SK-N-SH treated with all-trans-retinoic acid at 6 μM for 48 hours (cell line): ENCODE measurements at regions not wholly inside any gene's neighbourhood (a gene's known extent, or its start where the extent isn't known, plus 50 kb on each side); places are given as distances from the start of the nearest gene placed in this dataset.

ENCODE experiments used
- ATAC-seq: fragments of 200-7000 bp; cut with Tn5 transposase; 3 replicates; pipeline ENCODE4 v1.9.1; 2020; ENCODE audit warnings: mild to moderate bottlenecking, moderate library complexity
- ARNTL ChIP-seq: fragments of 450-650 bp; formaldehyde crosslinking; IDR thresholded peaks from 2 replicates; pipeline ENCODE4 v1.5.0; 2020; ENCODE audit warnings: low read depth, mild to moderate bottlenecking, moderate library complexity, borderline replicate concordance
- BACH2 ChIP-seq: fragments of 250-450 bp; sonication (Bioruptor Pico); IDR thresholded peaks from 2 replicates; pipeline ENCODE4 v1.9.0; 2021; ENCODE audit warnings: mild to moderate bottlenecking, borderline replicate concordance
- CREB5 ChIP-seq: fragments of 250-450 bp; sonication (Bioruptor Pico); IDR thresholded peaks from 2 replicates; pipeline ENCODE4 v1.5.1; 2020; ENCODE audit warnings: low read depth, mild to moderate bottlenecking, moderate library complexity
- CSDC2 ChIP-seq: fragments of 250-450 bp; sonication (Bioruptor Pico); IDR thresholded peaks from 2 replicates; pipeline ENCODE4 v1.5.0; 2020; ENCODE audit warnings: mild to moderate bottlenecking, moderate library complexity
- CSRNP3 ChIP-seq: fragments of 250-450 bp; sonication (Bioruptor Pico); IDR thresholded peaks from 2 replicates; pipeline ENCODE4 v1.5.1; 2021; ENCODE audit warnings: mild to moderate bottlenecking, moderate library complexity
- ESRRG ChIP-seq: fragments of 250-450 bp; sonication (Bioruptor Pico); IDR thresholded peaks from 2 replicates; pipeline ENCODE4 v1.6.1; 2021; ENCODE audit warnings: mild to moderate bottlenecking
- GLIS3 ChIP-seq: fragments of 250-450 bp; sonication (Bioruptor Pico); IDR thresholded peaks from 2 replicates; pipeline ENCODE4 v1.5.0; 2020; ENCODE audit warnings: mild to moderate bottlenecking, moderate library complexity
- ISL1 ChIP-seq: fragments of 250-450 bp; sonication (Bioruptor Pico); IDR thresholded peaks from 2 replicates; pipeline ENCODE4 v2.1.2; 2022; ENCODE audit warnings: mild to moderate bottlenecking, moderate library complexity
- OSR1 ChIP-seq: fragments of 250-450 bp; sonication (Bioruptor Pico); IDR thresholded peaks from 2 replicates; pipeline ENCODE4 v1.8.0; 2022; ENCODE audit warnings: moderate library complexity, mild to moderate bottlenecking, inconsistent platforms
- PATZ1 ChIP-seq: fragments of 250-450 bp; sonication (Bioruptor Pico); IDR thresholded peaks from 2 replicates; pipeline ENCODE4 v1.8.0; 2020; ENCODE audit warnings: mild to moderate bottlenecking, moderate library complexity, borderline replicate concordance
- POU6F1 ChIP-seq: fragments of 250-450 bp; sonication (Bioruptor Pico); IDR thresholded peaks from 2 replicates; pipeline ENCODE4 v1.8.0; 2021; ENCODE audit warnings: low read depth, mild to moderate bottlenecking, moderate library complexity, borderline replicate concordance
- PPARA ChIP-seq: fragments of 250-450 bp; sonication (Bioruptor Pico); IDR thresholded peaks from 2 replicates; pipeline ENCODE4 v1.5.0; 2020; ENCODE audit warnings: mild to moderate bottlenecking, borderline replicate concordance
- RARB ChIP-seq: fragments of 250-450 bp; sonication (Bioruptor Pico); IDR thresholded peaks from 2 replicates; pipeline ENCODE4 v1.8.0; 2021; ENCODE audit warnings: mild to moderate bottlenecking, moderate library complexity
- SNAI2 ChIP-seq: fragments of 250-450 bp; sonication (Bioruptor Pico); IDR thresholded peaks from 2 replicates; pipeline ENCODE4 v1.5.0; 2020; ENCODE audit warnings: mild to moderate bottlenecking, moderate library complexity
- TCF4 ChIP-seq: fragments of 250-450 bp; sonication (Bioruptor Pico); IDR thresholded peaks from 2 replicates; pipeline ENCODE4 v1.8.0; 2021; ENCODE audit warnings: mild to moderate bottlenecking, moderate library complexity, borderline replicate concordance
- TOX ChIP-seq: fragments of 250-450 bp; sonication (Bioruptor Pico); IDR thresholded peaks from 2 replicates; pipeline ENCODE4 v1.8.0; 2021; ENCODE audit warnings: mild to moderate bottlenecking, moderate library complexity, borderline replicate concordance
- TSHZ2 ChIP-seq: fragments of 250-450 bp; sonication (Bioruptor Pico); IDR thresholded peaks from 2 replicates; pipeline ENCODE4 v1.5.0; 2020; ENCODE audit warnings: mild to moderate bottlenecking, moderate library complexity
- ZC3H10 ChIP-seq: fragments of 250-450 bp; sonication (Bioruptor Pico); IDR thresholded peaks from 2 replicates; pipeline ENCODE4 v1.5.1; 2021; ENCODE audit warnings: mild to moderate bottlenecking, moderate library complexity
- ZFP3 ChIP-seq: fragments of 250-450 bp; sonication (Bioruptor Pico); IDR thresholded peaks from 2 replicates; pipeline ENCODE4 v1.5.0; 2020; ENCODE audit warnings: mild to moderate bottlenecking, moderate library complexity
- ZFP30 ChIP-seq: fragments of 450-650 bp; formaldehyde crosslinking; IDR thresholded peaks from 2 replicates; pipeline ENCODE4 v1.5.0; 2022; ENCODE audit warnings: mild to moderate bottlenecking, moderate library complexity
- ZNF565 ChIP-seq: fragments of 450-650 bp; formaldehyde crosslinking; conservative IDR thresholded peaks from 2 replicates; pipeline ENCODE4 v1.5.0; 2020; ENCODE audit warnings: low read depth, mild to moderate bottlenecking, moderate library complexity
- ZNF70 ChIP-seq: fragments of 450-650 bp; formaldehyde crosslinking; IDR thresholded peaks from 2 replicates; pipeline ENCODE4 v1.5.0; 2020; ENCODE audit warnings: mild to moderate bottlenecking, moderate library complexity
- ZNF8 ChIP-seq: fragments of 450-650 bp; formaldehyde crosslinking; IDR thresholded peaks from 2 replicates; pipeline ENCODE4 v1.5.0; 2020; ENCODE audit warnings: mild to moderate bottlenecking, moderate library complexity

GRCh38 chr2:224260372-224261020, 141.4 kb downstream of the FAM124B start:
- TF ChIP-seq ARNTL (CRISPR knock-in tag), result no peak
- TF ChIP-seq ZC3H10, result no peak
- no peak for TF ChIP-seq PPARA (CRISPR knock-in tag)
- TF ChIP-seq ZFP3, result no peak
- no peak for TF ChIP-seq RARB
- TF ChIP-seq SNAI2 (CRISPR knock-in tag), result no peak
- TF ChIP-seq ISL1 (CRISPR knock-in tag), result no peak
- no peak for TF ChIP-seq CSRNP3
- TF ChIP-seq TOX (CRISPR knock-in tag), result no peak
- no peak for TF ChIP-seq ESRRG (CRISPR knock-in tag)
- no peak for TF ChIP-seq CREB5 (CRISPR knock-in tag)
- TF ChIP-seq CSDC2 (CRISPR knock-in tag), result no peak
- TF ChIP-seq GLIS3 (CRISPR knock-in tag), result no peak
- no peak for TF ChIP-seq ZNF565 (CRISPR knock-in tag)
- TF ChIP-seq ZFP30, result no peak
- no peak for TF ChIP-seq POU6F1
- no peak for TF ChIP-seq PATZ1 (CRISPR knock-in tag)
- TF ChIP-seq ZNF8 (CRISPR knock-in tag), result no peak

GRCh38 chr2:224259831-224260230, 142.1 kb downstream of the FAM124B start:
- no peak for ATAC-seq
- TF ChIP-seq TCF4 (CRISPR knock-in tag) (no peak), ZFP3 (no peak), OSR1 (CRISPR knock-in tag) (no peak), SNAI2 (CRISPR knock-in tag) (no peak), BACH2 (no peak), TOX (CRISPR knock-in tag) (no peak), RARB (no peak), ZNF70 (CRISPR knock-in tag) (no peak), ZFP30 (no peak), ZNF565 (CRISPR knock-in tag) (no peak), GLIS3 (CRISPR knock-in tag) (no peak), PPARA (CRISPR knock-in tag) (no peak)

More at GRCh38 chr2:224260372-224261020, 141.4 kb downstream of the FAM124B start:
- ATAC-seq, result peak; percentile 58

GRCh38 chr2:224258059-224258458, 143.8 kb downstream of the FAM124B start:
- ATAC-seq, result no peak
- TF ChIP-seq TOX (CRISPR knock-in tag) (no peak), CSDC2 (CRISPR knock-in tag) (no peak), ZC3H10 (no peak), OSR1 (CRISPR knock-in tag) (no peak), CSRNP3 (no peak), ZNF70 (CRISPR knock-in tag) (no peak), ZNF8 (CRISPR knock-in tag) (no peak), ZFP30 (no peak), PATZ1 (CRISPR knock-in tag) (no peak), TSHZ2 (CRISPR knock-in tag) (no peak), ARNTL (CRISPR knock-in tag) (no peak), CREB5 (CRISPR knock-in tag) (no peak), RARB (no peak), ZNF565 (CRISPR knock-in tag) (no peak)
